ENCODE measurements at regions not wholly inside any gene's neighbourhood (a gene's known extent, or its start where the extent isn't known, plus 50 kb on each side); places are given as distances from the start of the nearest gene placed in this dataset.

- TF ChIP-seq, protein P1, sequence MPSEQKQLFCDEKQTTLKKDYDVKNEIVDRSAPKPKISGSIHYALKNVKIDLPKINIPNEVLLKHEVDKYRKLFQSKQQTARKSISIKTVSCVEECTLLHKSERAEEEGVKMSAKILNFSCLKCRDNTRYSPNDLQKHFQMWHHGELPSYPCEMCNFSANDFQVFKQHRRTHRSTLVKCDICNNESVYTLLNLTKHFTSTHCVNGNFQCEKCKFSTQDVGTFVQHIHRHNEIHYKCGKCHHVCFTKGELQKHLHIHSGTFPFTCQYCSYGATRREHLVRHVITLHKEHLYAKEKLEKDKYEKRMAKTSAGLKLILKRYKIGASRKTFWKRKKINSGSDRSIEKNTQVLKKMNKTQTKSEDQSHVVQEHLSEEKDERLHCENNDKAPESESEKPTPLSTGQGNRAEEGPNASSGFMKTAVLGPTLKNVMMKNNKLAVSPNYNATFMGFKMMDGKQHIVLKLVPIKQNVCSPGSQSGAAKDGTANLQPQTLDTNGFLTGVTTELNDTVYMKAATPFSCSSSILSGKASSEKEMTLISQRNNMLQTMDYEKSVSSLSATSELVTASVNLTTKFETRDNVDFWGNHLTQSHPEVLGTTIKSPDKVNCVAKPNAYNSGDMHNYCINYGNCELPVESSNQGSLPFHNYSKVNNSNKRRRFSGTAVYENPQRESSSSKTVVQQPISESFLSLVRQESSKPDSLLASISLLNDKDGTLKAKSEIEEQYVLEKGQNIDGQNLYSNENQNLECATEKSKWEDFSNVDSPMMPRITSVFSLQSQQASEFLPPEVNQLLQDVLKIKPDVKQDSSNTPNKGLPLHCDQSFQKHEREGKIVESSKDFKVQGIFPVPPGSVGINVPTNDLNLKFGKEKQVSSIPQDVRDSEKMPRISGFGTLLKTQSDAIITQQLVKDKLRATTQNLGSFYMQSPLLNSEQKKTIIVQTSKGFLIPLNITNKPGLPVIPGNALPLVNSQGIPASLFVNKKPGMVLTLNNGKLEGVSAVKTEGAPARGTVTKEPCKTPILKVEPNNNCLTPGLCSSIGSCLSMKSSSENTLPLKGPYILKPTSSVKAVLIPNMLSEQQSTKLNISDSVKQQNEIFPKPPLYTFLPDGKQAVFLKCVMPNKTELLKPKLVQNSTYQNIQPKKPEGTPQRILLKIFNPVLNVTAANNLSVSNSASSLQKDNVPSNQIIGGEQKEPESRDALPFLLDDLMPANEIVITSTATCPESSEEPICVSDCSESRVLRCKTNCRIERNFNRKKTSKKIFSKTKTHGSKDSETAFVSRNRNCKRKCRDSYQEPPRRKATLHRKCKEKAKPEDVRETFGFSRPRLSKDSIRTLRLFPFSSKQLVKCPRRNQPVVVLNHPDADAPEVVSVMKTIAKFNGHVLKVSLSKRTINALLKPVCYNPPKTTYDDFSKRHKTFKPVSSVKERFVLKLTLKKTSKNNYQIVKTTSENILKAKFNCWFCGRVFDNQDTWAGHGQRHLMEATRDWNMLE (tag by site-specific recombination; conservative IDR thresholded peaks at IDR 0.05; ENCODE audit: low read depth) = no peak
- TF ChIP-seq, protein P2, sequence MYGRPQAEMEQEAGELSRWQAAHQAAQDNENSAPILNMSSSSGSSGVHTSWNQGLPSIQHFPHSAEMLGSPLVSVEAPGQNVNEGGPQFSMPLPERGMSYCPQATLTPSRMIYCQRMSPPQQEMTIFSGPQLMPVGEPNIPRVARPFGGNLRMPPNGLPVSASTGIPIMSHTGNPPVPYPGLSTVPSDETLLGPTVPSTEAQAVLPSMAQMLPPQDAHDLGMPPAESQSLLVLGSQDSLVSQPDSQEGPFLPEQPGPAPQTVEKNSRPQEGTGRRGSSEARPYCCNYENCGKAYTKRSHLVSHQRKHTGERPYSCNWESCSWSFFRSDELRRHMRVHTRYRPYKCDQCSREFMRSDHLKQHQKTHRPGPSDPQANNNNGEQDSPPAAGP (tag by site-specific recombination; IDR thresholded peaks at IDR 0.05) = no peak
- TF ChIP-seq ZNF510 (tag by site-specific recombination; IDR thresholded peaks at IDR 0.05; ENCODE audit: insufficient replicate concordance) = no peak
Measured at GRCh38 chr9:14379280-14379679, 65.3 kb upstream of the NFIB start (continued).

- Histone ChIP-seq H3K4me1 (ENCODE audit: control insufficient read depth, insufficient read depth, low read length) (peaks cover 7% of the 10 kb centered on the region), H3K36me3 (ENCODE audit: control insufficient read depth in 2 of 2, insufficient read depth in 1 of 2, low read length in 2 of 2) (no peaks in the 10 kb centered on the region), H3K9me3 (ENCODE audit: control insufficient read depth, insufficient read depth, low read depth, low read length) (no peaks in the 10 kb centered on the region), H3K27ac (ENCODE audit: extremely low read depth, low read depth, low read length) (no peak overlapping the region), H3K4me3 (ENCODE audit: low read depth, low read length) (no peak overlapping the region)
- CTCF ChIA-PET = interaction anchor here (1.2 kb wide), 2 partner anchors 55 to 92 kb away, joined by 3 read pairs; no protein-coding TSS in a partner anchor
- TF ChIP-seq, protein P3, sequence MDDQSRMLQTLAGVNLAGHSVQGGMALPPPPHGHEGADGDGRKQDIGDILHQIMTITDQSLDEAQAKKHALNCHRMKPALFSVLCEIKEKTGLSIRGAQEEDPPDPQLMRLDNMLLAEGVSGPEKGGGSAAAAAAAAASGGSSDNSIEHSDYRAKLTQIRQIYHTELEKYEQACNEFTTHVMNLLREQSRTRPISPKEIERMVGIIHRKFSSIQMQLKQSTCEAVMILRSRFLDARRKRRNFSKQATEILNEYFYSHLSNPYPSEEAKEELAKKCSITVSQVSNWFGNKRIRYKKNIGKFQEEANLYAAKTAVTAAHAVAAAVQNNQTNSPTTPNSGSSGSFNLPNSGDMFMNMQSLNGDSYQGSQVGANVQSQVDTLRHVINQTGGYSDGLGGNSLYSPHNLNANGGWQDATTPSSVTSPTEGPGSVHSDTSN (CRISPR knock-in tag; IDR thresholded peaks at IDR 0.05) = no peak
- TF ChIP-seq ZNF626 (tag by site-specific recombination; IDR thresholded peaks at IDR 0.05) = no peak
- TF ChIP-seq ZNF433 (tag by site-specific recombination; IDR thresholded peaks at IDR 0.05; ENCODE audit: low read depth) = no peak
- TF ChIP-seq ZNF76 (tag by site-specific recombination; IDR thresholded peaks at IDR 0.05; ENCODE audit: borderline replicate concordance, low read depth) = no peak
- no peak for TF ChIP-seq ZNF488 (tag by site-specific recombination; IDR thresholded peaks at IDR 0.05)
- TF ChIP-seq, protein P4, sequence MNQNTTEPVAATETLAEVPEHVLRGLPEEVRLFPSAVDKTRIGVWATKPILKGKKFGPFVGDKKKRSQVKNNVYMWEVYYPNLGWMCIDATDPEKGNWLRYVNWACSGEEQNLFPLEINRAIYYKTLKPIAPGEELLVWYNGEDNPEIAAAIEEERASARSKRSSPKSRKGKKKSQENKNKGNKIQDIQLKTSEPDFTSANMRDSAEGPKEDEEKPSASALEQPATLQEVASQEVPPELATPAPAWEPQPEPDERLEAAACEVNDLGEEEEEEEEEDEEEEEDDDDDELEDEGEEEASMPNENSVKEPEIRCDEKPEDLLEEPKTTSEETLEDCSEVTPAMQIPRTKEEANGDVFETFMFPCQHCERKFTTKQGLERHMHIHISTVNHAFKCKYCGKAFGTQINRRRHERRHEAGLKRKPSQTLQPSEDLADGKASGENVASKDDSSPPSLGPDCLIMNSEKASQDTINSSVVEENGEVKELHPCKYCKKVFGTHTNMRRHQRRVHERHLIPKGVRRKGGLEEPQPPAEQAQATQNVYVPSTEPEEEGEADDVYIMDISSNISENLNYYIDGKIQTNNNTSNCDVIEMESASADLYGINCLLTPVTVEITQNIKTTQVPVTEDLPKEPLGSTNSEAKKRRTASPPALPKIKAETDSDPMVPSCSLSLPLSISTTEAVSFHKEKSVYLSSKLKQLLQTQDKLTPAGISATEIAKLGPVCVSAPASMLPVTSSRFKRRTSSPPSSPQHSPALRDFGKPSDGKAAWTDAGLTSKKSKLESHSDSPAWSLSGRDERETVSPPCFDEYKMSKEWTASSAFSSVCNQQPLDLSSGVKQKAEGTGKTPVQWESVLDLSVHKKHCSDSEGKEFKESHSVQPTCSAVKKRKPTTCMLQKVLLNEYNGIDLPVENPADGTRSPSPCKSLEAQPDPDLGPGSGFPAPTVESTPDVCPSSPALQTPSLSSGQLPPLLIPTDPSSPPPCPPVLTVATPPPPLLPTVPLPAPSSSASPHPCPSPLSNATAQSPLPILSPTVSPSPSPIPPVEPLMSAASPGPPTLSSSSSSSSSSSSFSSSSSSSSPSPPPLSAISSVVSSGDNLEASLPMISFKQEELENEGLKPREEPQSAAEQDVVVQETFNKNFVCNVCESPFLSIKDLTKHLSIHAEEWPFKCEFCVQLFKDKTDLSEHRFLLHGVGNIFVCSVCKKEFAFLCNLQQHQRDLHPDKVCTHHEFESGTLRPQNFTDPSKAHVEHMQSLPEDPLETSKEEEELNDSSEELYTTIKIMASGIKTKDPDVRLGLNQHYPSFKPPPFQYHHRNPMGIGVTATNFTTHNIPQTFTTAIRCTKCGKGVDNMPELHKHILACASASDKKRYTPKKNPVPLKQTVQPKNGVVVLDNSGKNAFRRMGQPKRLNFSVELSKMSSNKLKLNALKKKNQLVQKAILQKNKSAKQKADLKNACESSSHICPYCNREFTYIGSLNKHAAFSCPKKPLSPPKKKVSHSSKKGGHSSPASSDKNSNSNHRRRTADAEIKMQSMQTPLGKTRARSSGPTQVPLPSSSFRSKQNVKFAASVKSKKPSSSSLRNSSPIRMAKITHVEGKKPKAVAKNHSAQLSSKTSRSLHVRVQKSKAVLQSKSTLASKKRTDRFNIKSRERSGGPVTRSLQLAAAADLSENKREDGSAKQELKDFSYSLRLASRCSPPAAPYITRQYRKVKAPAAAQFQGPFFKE (tag by site-specific recombination; IDR thresholded peaks at IDR 0.05; ENCODE audit: borderline replicate concordance) = no peak
- TF ChIP-seq, protein P2 (tag by site-specific recombination; IDR thresholded peaks at IDR 0.05) = no peak
- TF ChIP-seq GFI1B (tag by site-specific recombination; IDR thresholded peaks at IDR 0.05) = no peak
- TF ChIP-seq ZNF157 (tag by site-specific recombination; IDR thresholded peaks at IDR 0.05) = no peak
- TF ChIP-seq GLI4 (tag by site-specific recombination; IDR thresholded peaks at IDR 0.05) = no peak
- TF ChIP-seq, protein P5, sequence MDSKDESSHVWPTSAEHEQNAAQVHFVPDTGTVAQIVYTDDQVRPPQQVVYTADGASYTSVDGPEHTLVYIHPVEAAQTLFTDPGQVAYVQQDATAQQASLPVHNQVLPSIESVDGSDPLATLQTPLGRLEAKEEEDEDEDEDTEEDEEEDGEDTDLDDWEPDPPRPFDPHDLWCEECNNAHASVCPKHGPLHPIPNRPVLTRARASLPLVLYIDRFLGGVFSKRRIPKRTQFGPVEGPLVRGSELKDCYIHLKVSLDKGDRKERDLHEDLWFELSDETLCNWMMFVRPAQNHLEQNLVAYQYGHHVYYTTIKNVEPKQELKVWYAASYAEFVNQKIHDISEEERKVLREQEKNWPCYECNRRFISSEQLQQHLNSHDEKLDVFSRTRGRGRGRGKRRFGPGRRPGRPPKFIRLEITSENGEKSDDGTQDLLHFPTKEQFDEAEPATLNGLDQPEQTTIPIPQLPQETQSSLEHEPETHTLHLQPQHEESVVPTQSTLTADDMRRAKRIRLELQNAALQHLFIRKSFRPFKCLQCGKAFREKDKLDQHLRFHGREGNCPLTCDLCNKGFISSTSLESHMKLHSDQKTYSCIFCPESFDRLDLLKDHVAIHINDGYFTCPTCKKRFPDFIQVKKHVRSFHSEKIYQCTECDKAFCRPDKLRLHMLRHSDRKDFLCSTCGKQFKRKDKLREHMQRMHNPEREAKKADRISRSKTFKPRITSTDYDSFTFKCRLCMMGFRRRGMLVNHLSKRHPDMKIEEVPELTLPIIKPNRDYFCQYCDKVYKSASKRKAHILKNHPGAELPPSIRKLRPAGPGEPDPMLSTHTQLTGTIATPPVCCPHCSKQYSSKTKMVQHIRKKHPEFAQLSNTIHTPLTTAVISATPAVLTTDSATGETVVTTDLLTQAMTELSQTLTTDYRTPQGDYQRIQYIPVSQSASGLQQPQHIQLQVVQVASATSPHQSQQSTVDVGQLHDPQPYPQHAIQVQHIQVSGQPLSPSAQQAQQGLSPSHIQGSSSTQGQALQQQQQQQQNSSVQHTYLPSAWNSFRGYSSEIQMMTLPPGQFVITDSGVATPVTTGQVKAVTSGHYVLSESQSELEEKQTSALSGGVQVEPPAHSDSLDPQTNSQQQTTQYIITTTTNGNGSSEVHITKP (tag by site-specific recombination; IDR thresholded peaks at IDR 0.05) = no peak
- POLR2A ChIA-PET = no interaction called here
Measured at GRCh38 chr9:14373706-14374105, 59.8 kb upstream of the NFIB start.
